H1 (cell line): ENCODE measurements at regions not wholly inside any gene's neighbourhood (a gene's known extent, or its start where the extent isn't known, plus 50 kb on each side); places are given as distances from the start of the nearest gene placed in this dataset.

Experiments
- CEBPB ChIP-seq: IDR thresholded peaks from 2 replicates; pipeline ENCODE4 v1.6.1; 2012; ENCODE audit warnings: low read depth, low read length
- CTCF ChIP-seq, 3 experiments: IDR thresholded peaks; 1 replicate in 2 of 3; 2 replicates in 1 of 3; pipeline versions ENCODE4 v1.5.1 to v1.6.1; 2011; ENCODE audit warnings: low read length in 3 of 3, mild to moderate bottlenecking in 3 of 3, inconsistent platforms in 2 of 3, low read depth in 1 of 3, moderate library complexity in 1 of 3; ENCODE audit not compliant: insufficient read depth in 1 of 3; ENCODE audit errors: control extremely low read depth in 1 of 3
- HDAC2 ChIP-seq, 2 experiments: fragments of 300-600 bp in 1 of 2; sonication (generic) in 1 of 2; IDR thresholded peaks; 2 replicates each; pipeline ENCODE4 v1.6.1; 2011 to 2012; ENCODE audit warnings: low read depth in 2 of 2, low read length in 2 of 2, mild to moderate bottlenecking in 2 of 2, moderate library complexity in 2 of 2, borderline replicate concordance in 1 of 2, inconsistent platforms in 1 of 2
- RNF2 ChIP-seq: fragments of 200-900, 300-1000 bp; sonication (generic); IDR thresholded peaks from 2 replicates; pipeline ENCODE4 v1.7.1; 2016; ENCODE audit warnings: borderline replicate concordance, low read depth, mild to moderate bottlenecking, antibody characterized with exemption, low read length; ENCODE audit not compliant: poor library complexity, severe bottlenecking; ENCODE audit errors: missing control alignments
- SIX5 ChIP-seq: IDR thresholded peaks from 2 replicates; pipeline ENCODE4 v1.6.1; 2011; ENCODE audit warnings: mild to moderate bottlenecking, low read depth, low read length

- TF ChIP-seq CTCF (IDR thresholded peaks at IDR 0.05; ENCODE audit: control extremely low read depth in 1 of 3, insufficient read depth in 1 of 3, low read depth in 1 of 3, low read length in 3 of 3) = no peak
- TF ChIP-seq SIX5 = no peak
- TF ChIP-seq HDAC2 (IDR thresholded peaks at IDR 0.05; ENCODE audit: borderline replicate concordance in 1 of 2, low read depth in 2 of 2, low read length in 2 of 2) = no peak
- TF ChIP-seq CEBPB = no peak
- TF ChIP-seq RNF2 = no peak
These were observed 66.8 kb upstream of the CBLN4 start (continued) for GRCh38 chr20:56072165-56072564.
